ENCODE measurements at regions not wholly inside any gene's neighbourhood (a gene's known extent, or its start where the extent isn't known, plus 50 kb on each side); places are given as distances from the start of the nearest gene placed in this dataset.

DNA sequence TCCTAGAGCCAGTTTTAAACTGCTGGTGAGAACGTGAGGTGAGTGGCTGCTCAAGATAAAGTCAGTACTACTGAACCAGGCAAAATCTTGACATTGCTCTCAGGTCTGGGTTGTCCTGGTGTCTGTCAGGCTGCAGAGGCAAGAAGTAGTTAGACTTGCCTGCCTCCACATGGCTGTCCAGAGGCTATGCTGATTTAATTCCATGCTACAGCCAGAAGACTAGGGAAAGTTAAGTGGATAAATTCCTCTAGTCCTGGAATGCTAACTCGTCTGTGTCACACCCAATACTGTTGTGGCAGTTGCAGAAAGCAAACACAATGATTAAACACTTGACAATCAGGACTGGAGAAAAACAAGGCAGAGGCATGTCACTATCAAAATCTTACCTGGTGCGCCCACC, 118.9 kb downstream of the ACER2 start:
- TF ChIP-seq GTF2I (CRISPR knock-in tag; conservative IDR thresholded peaks at IDR 0.05): no peak
- TF ChIP-seq, protein P1, sequence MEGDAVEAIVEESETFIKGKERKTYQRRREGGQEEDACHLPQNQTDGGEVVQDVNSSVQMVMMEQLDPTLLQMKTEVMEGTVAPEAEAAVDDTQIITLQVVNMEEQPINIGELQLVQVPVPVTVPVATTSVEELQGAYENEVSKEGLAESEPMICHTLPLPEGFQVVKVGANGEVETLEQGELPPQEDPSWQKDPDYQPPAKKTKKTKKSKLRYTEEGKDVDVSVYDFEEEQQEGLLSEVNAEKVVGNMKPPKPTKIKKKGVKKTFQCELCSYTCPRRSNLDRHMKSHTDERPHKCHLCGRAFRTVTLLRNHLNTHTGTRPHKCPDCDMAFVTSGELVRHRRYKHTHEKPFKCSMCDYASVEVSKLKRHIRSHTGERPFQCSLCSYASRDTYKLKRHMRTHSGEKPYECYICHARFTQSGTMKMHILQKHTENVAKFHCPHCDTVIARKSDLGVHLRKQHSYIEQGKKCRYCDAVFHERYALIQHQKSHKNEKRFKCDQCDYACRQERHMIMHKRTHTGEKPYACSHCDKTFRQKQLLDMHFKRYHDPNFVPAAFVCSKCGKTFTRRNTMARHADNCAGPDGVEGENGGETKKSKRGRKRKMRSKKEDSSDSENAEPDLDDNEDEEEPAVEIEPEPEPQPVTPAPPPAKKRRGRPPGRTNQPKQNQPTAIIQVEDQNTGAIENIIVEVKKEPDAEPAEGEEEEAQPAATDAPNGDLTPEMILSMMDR (IDR thresholded peaks at IDR 0.05): no peak
- TF ChIP-seq, protein P2, sequence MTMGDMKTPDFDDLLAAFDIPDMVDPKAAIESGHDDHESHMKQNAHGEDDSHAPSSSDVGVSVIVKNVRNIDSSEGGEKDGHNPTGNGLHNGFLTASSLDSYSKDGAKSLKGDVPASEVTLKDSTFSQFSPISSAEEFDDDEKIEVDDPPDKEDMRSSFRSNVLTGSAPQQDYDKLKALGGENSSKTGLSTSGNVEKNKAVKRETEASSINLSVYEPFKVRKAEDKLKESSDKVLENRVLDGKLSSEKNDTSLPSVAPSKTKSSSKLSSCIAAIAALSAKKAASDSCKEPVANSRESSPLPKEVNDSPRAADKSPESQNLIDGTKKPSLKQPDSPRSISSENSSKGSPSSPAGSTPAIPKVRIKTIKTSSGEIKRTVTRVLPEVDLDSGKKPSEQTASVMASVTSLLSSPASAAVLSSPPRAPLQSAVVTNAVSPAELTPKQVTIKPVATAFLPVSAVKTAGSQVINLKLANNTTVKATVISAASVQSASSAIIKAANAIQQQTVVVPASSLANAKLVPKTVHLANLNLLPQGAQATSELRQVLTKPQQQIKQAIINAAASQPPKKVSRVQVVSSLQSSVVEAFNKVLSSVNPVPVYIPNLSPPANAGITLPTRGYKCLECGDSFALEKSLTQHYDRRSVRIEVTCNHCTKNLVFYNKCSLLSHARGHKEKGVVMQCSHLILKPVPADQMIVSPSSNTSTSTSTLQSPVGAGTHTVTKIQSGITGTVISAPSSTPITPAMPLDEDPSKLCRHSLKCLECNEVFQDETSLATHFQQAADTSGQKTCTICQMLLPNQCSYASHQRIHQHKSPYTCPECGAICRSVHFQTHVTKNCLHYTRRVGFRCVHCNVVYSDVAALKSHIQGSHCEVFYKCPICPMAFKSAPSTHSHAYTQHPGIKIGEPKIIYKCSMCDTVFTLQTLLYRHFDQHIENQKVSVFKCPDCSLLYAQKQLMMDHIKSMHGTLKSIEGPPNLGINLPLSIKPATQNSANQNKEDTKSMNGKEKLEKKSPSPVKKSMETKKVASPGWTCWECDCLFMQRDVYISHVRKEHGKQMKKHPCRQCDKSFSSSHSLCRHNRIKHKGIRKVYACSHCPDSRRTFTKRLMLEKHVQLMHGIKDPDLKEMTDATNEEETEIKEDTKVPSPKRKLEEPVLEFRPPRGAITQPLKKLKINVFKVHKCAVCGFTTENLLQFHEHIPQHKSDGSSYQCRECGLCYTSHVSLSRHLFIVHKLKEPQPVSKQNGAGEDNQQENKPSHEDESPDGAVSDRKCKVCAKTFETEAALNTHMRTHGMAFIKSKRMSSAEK (CRISPR knock-in tag; IDR thresholded peaks at IDR 0.05; ENCODE audit: borderline replicate concordance): no peak
- no peak for TF ChIP-seq TCF7 (CRISPR knock-in tag; IDR thresholded peaks at IDR 0.05; ENCODE audit: low read depth)
- TF ChIP-seq CREB1 (CRISPR knock-in tag; IDR thresholded peaks at IDR 0.05): no peak
- TF ChIP-seq, protein P3, sequence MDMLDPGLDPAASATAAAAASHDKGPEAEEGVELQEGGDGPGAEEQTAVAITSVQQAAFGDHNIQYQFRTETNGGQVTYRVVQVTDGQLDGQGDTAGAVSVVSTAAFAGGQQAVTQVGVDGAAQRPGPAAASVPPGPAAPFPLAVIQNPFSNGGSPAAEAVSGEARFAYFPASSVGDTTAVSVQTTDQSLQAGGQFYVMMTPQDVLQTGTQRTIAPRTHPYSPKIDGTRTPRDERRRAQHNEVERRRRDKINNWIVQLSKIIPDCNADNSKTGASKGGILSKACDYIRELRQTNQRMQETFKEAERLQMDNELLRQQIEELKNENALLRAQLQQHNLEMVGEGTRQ (CRISPR knock-in tag; IDR thresholded peaks at IDR 0.05): no peak
- TF ChIP-seq, protein P4, sequence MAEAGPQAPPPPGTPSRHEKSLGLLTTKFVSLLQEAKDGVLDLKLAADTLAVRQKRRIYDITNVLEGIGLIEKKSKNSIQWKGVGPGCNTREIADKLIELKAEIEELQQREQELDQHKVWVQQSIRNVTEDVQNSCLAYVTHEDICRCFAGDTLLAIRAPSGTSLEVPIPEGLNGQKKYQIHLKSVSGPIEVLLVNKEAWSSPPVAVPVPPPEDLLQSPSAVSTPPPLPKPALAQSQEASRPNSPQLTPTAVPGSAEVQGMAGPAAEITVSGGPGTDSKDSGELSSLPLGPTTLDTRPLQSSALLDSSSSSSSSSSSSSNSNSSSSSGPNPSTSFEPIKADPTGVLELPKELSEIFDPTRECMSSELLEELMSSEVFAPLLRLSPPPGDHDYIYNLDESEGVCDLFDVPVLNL (CRISPR knock-in tag; IDR thresholded peaks at IDR 0.05; ENCODE audit: borderline replicate concordance, low read depth): no peak
- no peak for TF ChIP-seq SP1 (CRISPR knock-in tag; conservative IDR thresholded peaks at IDR 0.05)

Data from WTC11 (cell line).